ENCODE measurements at regions not wholly inside any gene's neighbourhood (a gene's known extent, or its start where the extent isn't known, plus 50 kb on each side); places are given as distances from the start of the nearest gene placed in this dataset.

- TF ChIP-seq CTCF (conservative IDR thresholded peaks at IDR 0.05; ENCODE audit: low read length) (no peak), EZH2phosphoT487 (IDR thresholded peaks at IDR 0.05; ENCODE audit: borderline replicate concordance) (no peak)
Measured at GRCh38 chr13:58566176-58566575, 934.6 kb downstream of the PCDH17 start.
